SIG-M5 treated with dmso at 0.1 percent for 504 hours (cell line): ENCODE measurements at regions not wholly inside any gene's neighbourhood (a gene's known extent, or its start where the extent isn't known, plus 50 kb on each side); places are given as distances from the start of the nearest gene placed in this dataset.
A peak's percentile ranks its signal among the peaks of the same experiment; 100 is the strongest.
"Not testable (repeated sequence)": the region's sequence is repeated elsewhere in the genome, so short reads cannot be mapped to it uniquely, and the experiment has no call there.

ENCODE experiments used
- DNase-seq: peaks from one replicate; lab custom pipeline; 2025; ENCODE audit not compliant: unreplicated experiment; lab: John Stamatoyannopoulos, UW

DNA sequence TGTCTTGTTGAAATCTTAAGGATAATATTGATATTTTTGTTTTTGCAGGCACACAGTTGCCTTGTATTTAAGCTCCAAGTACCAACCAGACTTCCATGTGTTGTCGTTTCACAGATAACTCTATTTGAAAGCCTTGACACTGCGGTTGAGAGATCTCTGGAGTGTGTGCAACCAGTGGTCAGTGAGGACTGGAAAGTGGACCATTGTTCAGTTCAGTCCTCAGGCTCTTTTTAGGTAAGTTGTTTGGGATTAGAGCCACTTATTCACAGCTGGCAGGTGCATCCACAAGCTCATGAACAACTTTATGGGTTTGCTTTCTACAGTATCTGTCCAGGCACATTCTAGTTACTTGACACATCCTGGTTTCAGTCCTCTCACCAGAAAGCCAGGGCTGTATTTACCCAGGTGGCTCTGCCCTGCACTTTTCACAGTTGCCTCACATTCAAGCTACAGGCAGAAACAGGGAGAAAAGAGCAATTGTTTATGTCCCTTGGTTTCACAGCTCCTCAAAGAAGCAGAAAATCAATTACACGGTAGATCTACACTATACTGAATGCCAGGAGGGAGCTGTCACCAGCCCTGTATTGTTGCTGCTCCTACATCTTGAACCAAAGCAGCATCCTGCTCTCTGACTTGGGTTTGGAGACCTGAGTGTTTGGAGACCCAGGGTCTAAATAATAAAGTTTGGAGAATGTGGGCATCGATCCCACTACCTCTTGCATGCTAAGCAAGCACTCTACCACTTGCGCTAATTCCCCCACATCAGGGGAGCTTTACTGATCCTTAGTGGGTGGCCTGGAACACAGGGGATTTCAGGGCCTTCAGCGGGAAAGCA lies 543.3 kb downstream of the PRIM2 start:
- DNase-seq, result not testable (repeated sequence)

DNA sequence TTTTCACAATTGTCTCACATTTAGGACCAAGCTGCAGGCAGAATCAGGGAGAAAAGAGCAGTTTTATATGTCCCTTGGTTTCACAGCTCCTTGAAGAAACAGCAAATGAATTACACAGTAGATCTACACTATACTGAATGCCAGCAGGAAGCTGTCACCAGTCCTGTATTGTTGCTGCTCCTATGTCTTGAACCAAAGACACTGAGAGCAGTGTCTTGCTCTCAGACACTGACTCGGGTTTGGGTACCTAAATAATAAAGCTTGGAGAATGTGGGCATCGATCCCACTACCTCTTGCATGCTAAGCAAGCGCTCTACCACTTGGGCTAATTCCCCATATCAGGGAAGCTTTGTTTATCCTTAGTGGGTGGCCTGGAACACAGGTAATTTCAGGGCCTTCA lies 552.7 kb downstream of the PRIM2 start:
- DNase-seq, result not testable (repeated sequence)

DNA sequence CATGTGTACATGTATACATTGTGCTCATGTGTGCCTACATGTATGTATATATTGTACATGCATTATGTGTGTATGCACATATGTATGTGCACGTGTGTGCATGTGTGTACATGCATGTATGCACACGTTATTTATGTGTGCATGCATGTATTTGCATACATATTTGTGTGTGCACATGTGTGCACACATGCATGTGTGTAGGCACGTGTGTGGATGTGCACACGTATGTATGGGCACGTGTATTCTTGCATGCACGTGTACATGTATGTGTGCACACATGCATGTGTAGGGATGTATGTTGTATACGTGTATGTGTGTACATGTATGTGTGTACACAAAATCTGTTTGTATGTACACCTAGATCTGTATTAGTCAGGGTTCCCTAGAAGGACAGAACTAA lies 556.0 kb downstream of the PRIM2 start:
- not testable (repeated sequence) for DNase-seq

DNA sequence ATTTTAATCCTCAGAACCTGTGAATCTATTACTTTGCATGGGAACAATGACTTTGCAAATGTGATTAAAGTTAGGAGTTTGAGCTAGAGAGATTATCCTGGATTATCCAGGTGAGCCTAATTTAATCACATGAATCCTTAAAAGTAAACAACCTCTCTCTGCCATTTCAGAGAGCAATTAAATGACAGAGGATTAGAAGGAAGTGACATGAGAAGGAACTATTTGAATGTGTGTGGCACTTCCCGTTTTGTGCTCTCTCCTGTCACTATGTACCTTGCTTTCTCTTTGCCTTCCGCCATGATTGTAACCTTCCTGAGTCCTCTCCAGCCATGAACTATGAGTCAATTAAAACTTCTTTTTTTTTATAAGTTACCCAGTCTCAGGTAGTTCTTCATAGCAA lies 559.2 kb downstream of the PRIM2 start:
- not testable (repeated sequence) for DNase-seq

DNA sequence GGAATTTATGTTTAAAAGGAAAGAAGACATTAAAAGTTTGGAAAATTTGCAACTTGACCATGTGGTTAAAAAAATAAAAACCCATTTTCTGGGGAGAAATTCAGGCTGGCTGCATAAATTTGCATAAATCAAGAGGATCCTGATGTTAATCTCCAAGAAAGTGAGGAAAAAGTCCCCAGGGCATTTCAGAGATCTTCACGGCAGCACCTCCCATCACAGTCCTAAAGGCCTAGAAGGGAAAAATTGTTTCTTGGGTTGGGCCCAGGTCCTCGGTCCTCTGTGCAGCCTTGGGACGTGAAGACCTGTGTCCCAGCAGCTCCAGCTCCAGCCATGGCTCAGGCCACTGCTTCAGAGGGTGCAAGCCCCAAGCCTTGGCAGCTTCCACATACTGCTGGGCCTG lies 560.3 kb downstream of the PRIM2 start:
- not testable (repeated sequence) for DNase-seq

DNA sequence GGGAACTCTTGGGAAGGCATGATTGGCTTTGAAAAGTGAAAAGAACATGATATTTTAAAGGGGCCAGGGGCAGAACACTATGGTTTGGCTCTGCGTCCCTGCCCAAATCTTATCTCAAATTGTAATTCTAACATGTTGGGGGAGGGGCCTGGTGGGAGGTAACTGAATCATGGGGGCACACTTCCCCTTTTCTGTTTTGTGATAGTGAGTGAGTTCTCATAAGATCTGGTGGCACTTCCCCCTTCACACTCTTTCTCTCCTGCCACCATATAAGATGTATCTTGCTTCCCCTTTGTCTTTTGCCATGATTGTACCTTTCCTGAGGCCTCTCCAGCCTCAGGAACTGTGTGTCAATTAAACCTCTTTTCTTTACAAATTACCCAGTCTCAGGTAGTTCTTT lies 561.4 kb downstream of the PRIM2 start:
- peak; percentile 18 for DNase-seq

DNA sequence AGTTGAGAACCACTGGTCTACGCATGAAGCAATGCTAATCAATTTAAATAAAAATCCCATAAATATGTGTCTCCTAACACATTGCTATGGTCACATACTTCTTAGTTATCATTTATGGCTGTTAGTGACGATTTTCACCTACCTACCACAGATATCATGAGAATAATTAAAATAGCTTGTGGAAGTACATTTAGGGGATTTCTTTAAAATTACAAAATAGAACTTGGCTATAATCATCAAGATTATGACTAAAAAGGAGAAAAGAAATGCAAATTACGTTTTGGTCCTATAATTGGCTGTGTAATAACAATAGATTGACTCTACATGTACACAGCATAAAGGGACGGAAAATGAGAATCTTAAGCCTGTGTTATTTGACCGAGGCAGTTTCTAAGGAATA lies 581.4 kb downstream of the PRIM2 start:
- DNase-seq, result not testable (repeated sequence)

DNA sequence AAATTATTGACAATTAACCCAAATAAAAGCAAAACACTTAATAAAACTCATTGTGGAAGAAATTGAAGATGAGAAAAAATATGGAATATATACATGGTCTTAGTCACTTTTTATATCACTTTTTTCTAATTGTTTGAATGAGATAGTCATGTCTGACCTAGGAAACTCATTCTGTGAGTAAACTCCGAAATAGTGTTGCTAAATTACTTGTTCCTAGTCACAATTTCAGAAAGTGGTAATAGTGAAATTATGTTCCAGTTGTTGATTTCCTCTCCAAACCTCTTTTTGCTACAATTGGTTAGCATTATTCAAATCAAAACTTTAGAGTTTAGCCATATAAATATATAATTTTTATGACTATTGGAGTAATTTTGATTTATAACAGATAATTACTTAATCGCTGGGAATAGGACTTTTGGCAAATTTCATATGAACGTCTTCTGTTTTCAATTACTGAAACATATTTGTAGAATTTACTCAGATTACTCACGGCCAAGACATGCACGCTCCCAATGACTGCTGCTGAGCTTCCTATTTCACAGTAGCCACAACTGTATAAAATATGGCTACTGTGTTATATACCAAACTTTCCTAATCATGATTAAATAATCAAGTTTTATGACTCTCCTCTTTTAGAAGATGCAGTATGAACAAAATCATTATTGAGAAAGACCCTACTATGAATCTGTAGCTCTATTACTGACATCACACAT lies 583.4 kb downstream of the PRIM2 start:
- DNase-seq, result not testable (repeated sequence)

DNA sequence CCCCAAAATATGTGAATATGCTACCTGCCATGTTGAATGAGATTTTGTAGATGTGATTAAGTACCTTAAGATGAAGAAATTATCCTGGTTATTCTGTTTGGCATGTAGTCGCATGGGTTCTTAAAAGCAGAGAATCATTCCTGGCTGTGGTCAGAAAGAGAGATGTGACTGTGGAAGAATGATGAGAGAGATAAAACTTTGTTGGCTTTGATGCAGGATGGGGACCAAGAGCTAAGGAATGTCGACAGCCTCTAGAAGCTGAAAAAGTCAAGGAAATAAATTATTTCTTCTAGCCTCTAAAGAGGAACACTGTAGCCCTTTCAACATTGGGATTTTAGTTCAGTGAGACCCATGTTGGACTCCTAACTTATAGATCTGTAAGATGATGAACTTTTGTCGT lies 584.0 kb downstream of the PRIM2 start:
- DNase-seq, result not testable (repeated sequence)

DNA sequence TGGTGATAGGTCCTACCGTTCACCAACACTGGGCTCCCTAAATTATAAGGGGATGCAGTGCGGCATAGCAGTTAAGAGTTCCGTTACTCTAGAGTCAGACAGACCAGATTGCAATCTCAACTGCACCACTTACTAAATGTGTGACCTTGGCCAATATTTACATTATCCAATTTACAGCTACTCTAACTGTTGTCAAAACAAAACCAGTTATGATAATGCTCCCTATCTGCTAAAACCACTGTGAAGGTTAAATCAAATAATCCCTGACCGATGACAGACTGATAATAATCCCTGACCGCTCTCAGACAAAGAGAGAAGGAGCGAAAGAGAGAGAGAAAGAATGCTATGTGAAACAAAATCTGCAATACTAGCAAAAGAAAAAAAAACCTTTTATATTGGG lies 586.9 kb downstream of the PRIM2 start:
- DNase-seq, result not testable (repeated sequence)

DNA sequence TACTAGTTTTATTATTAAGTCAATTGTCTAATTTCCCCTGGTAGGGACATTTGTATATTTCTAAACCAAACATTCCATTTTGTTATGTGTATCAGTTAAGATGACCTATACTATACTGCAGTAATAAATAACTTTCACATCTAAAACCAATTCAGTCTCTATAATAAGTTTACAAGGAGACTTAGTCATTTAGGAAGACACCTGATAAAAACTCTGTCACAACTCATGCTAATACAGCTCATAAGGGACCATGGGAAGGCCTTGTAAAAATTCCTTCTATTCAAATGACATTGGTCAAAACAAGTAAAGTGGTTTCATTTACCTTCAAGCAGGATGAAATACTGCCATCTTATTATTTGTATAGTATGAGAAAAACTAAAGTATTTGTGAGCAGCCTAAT lies 597.9 kb downstream of the PRIM2 start:
- DNase-seq, result not testable (repeated sequence)

DNA sequence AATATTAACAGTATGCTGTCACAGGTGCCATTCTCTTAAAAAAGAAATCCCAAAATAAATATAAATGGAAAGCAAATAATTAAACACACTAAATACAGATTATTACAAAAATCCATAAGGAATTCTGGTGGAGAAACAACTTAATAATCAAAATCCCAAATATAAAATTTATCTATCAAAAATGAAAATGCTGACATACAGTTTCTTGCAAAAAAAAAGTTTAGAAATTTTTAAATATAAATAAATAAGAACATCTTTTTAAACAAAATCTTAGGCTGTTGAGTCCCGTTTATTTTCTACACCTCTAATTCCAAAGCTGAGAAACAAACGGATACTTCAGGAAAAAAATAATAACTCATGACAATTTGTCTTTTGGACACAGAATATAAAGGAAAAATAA lies 625.5 kb downstream of the PRIM2 start:
- not testable (repeated sequence) for DNase-seq

DNA sequence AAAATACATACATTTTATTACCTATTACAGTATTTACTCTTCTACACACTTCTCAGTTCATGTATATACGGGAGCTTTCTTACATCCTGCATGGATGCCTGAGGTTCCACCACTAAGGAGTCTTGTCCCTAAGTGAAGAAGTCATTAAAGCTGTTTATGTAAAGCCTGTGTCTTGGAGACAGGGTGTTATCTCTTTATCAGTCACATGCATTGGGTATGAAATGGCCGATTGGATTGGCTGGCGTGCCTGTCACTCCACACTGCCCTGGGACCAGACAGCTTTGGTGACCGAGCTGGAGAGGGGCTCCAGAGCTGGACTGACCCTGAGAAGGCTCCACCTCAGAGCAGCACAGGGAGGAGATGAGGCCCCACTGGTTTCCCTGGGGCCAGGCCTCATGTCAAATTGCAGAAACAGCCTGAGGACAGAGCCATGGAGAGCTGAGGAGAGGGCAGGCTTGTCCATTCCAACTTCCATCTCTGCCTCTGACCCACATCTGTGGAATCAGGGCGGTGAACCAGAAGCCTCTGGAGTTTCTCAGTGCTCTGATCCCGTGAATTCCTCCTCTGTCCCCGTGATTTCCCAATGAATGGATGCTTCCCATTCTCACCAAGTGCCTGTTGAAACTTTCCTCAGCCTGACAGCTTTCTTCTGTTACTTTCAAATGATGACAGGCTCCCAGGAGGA lies 628.8 kb downstream of the PRIM2 start:
- not testable (repeated sequence) for DNase-seq

DNA sequence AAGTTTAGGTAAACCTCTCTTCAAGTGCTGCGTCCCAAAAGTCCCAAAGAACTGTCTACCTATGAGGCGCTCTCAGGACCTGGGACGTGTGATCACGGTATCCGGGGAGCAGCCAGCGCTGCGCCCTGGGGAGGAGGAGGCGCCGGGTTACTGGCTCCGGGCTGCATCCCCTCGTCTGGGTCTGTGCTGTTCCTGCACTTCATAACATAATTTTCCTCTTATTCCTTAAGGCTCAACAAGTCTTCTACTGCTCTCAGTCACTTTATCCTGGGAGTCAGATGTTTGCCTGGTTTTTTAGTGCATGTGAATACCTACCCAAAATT lies 629.3 kb downstream of the PRIM2 start:
- DNase-seq, result not testable (repeated sequence)

DNA sequence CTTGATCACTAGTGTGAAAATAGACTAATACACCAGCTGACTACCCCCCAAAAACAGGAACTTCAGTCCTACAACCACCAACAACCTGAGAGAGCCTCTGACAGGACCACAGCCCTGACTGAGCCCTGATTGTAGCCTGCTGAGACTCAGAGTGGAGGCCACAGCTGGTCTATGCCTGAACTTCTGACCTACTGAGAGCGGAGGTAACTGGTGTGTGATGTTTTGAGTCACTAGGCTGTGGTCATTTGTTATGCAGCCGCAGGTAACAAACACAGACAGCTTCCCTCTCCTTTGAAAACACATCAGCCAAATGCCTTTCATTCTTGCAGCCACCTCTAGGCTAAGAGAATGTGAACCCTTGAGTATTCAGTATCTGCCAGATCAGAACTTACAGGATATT lies 631.1 kb downstream of the PRIM2 start:
- not testable (repeated sequence) for DNase-seq

DNA sequence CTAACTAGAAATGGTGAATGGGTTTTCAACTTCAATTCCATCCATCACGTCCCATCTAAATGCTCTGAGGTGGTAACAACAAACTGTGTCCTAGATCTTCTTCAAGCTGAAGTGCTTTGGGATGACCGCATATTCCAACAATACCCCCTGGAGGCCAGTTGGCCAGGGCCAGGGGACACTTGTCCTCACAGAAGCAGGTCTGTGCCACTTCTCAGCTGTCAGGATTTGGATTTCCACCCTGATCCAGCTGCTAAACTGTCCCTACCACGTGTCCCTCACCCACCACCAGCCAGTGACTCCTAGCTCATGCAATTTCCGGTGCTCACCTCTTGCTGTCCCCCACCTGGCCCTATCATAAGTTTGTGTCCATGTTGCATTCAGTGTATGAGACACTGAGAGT lies 633.0 kb downstream of the PRIM2 start:
- not testable (repeated sequence) for DNase-seq

DNA sequence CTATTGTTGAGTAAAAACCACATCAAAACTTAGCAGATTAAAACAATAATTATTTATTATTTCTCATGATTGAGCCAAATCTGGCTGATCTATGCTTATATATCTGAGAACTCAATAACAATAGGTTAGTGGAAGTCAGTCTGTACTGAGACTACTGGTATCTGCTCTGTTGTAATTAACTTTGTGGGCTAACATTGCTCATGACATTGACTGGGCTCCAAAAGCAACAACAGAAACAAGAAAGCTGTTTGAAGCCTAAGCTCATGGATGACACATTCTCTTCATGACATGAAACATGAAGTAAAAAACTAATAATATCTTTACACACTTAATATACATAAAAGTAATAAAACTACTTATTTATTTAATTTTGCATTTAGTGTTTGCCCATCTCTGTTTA lies 649.3 kb downstream of the PRIM2 start:
- not testable (repeated sequence) for DNase-seq

DNA sequence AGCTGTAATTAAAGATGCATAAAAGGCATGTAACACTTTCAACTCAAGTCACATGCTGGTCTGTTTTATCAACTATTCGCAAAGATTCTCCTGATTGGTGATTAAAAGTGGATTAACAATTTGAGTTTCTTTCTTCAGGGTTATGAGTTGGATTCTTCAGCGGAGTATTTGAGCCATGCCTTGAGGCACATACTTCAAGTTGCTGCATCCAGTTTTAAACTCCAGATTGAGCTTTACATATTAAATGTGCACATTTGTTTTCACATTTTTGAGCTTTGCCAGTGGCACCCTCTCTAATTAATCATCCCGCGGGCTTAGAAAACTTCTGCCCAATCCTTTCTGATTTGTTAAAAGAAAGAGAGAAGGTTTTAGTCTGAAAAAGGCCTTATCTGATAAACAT lies 654.5 kb downstream of the PRIM2 start:
- not testable (repeated sequence) for DNase-seq

DNA sequence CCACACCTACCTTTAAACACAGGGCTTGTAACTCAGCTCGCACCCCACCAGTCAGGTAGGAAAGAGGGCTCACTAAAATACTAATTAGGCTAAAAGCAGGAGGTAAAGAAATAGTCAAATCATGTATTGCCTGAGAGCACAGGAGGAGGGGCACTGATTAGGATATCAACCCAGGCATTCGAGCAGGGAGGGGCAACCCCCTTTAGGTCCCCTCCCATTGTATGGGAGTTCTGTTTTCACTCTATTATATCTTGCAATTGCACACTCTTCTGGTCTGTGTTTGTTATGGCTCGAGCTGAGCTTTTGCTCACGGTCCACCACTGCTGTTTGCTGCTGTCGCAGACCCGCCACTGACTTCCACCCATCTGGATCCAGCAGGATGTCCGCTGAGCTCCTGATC lies 657.2 kb downstream of the PRIM2 start:
- no peak for DNase-seq

DNA sequence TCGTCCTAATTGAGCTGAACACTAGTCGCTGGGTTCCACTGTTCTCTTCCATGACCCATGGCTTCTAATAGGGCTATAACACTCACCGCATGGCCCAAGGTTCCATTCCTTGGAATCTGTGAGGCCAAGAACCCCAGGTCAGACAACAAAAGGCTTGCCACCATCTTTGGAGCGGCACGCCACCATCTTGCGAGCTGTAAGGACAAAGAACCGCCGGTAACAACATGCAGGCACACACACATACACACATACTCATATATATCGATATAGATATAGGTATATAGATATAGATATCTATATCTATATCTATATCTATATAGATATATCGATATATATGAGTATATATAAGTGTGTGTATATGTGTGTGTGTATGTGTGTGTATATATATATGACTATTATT lies 657.7 kb downstream of the PRIM2 start:
- not testable (repeated sequence) for DNase-seq

DNA sequence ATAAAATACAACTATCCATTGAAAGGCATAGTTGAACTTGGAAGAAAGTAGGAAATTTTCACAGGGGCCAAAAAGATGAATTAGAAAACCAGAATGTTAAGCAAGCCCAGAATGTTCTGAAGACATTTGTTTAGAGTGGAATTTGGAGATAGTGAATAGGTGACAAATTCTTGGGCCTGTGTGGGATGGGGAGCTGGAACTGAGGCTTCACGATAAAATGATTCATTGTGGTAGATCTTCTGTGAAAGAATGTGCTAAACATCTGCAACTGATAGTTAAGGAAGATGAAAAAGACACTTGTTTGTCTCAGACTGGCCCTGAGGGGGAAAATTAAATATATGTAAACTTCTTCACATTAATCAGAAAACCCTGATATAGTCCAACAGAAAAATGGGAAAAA lies 658.9 kb downstream of the PRIM2 start:
- DNase-seq, result not testable (repeated sequence)

DNA sequence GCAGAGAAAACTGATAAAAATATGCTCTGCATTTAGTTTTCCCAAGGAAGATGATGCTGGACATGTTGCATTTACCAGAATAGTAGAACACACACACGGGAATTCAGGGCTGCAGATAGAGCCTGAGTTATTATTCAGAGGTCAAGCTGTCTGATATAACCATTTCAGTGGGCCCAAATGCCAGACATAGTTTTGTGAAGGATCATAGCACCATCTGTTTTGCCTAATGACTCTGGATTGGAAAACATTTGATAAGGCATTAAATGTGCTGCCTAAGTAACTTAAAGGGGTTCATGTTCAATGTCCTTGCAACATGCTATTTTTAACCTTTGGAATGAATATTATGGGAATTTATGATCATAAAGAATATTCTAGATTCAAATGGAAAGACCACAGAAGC lies 666.2 kb downstream of the PRIM2 start:
- DNase-seq, result not testable (repeated sequence)
